ENCODE measurements at regions not wholly inside any gene's neighbourhood (a gene's known extent, or its start where the extent isn't known, plus 50 kb on each side); places are given as distances from the start of the nearest gene placed in this dataset.

- TF ChIP-seq ZNF70 (CRISPR knock-in tag; IDR thresholded peaks at IDR 0.05) (no peak), CREB5 (CRISPR knock-in tag; IDR thresholded peaks at IDR 0.05; ENCODE audit: low read depth) (no peak), RARB (CRISPR knock-in tag; IDR thresholded peaks at IDR 0.05) (no peak), ZFP30 (CRISPR knock-in tag; IDR thresholded peaks at IDR 0.05) (no peak)
- TF ChIP-seq, protein P1, sequence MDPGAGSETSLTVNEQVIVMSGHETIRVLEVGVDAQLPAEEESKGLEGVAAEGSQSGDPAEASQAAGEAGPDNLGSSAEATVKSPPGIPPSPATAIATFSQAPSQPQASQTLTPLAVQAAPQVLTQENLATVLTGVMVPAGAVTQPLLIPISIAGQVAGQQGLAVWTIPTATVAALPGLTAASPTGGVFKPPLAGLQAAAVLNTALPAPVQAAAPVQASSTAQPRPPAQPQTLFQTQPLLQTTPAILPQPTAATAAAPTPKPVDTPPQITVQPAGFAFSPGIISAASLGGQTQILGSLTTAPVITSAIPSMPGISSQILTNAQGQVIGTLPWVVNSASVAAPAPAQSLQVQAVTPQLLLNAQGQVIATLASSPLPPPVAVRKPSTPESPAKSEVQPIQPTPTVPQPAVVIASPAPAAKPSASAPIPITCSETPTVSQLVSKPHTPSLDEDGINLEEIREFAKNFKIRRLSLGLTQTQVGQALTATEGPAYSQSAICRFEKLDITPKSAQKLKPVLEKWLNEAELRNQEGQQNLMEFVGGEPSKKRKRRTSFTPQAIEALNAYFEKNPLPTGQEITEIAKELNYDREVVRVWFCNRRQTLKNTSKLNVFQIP (CRISPR knock-in tag; IDR thresholded peaks at IDR 0.05; ENCODE audit: borderline replicate concordance, low read depth) = no peak
Observed at GRCh38 chr3:178436773-178437172, 99.5 kb upstream of the KCNMB2 start.

Data from SK-N-SH treated with all-trans-retinoic acid at 6 μM for 48 hours (cell line).